ENCODE measurements at regions not wholly inside any gene's neighbourhood (a gene's known extent, or its start where the extent isn't known, plus 50 kb on each side); places are given as distances from the start of the nearest gene placed in this dataset.

- Histone ChIP-seq H3K79me2 (ENCODE audit: control insufficient read depth, insufficient read depth, low read length) (no peaks in the 10 kb centered on the region), H2AFZ (ENCODE audit: control insufficient read depth, low read length) (no peak overlapping the region), H3K4me1 (ENCODE audit: control insufficient read depth, extremely low read depth, insufficient read depth, low read length) (no peaks in the 10 kb centered on the region), H3K27ac (ENCODE audit: control insufficient read depth, insufficient read depth, low read length) (no peak overlapping the region), H3K4me2 (ENCODE audit: control insufficient read depth, extremely low read depth, insufficient read depth, low read depth, low read length) (no peak overlapping the region), H3K27me3 (ENCODE audit: control insufficient read depth, extremely low read depth, insufficient read depth, low read length) (no peaks in the 10 kb centered on the region), H4K20me1 (ENCODE audit: control insufficient read depth, extremely low read depth, insufficient read depth, low read length) (no peaks in the 10 kb centered on the region), H3K9me3 (ENCODE audit: control insufficient read depth, low read depth, low read length) (no peaks in the 10 kb centered on the region), H3K9me1 (ENCODE audit: control insufficient read depth, extremely low read depth, insufficient read depth, low read length) (no peaks in the 10 kb centered on the region), H3K36me3 (ENCODE audit: control insufficient read depth in 2 of 2, extremely low read depth in 1 of 2, insufficient read depth in 2 of 2, low read length in 2 of 2) (no peaks in the 10 kb centered on the region), H3K4me3 (ENCODE audit: control insufficient read depth in 2 of 3, extremely low read depth in 1 of 3, insufficient read depth in 2 of 3, low read depth in 1 of 3, low read length in 3 of 3) (no peak overlapping the region), H3K9ac (ENCODE audit: control insufficient read depth, extremely low read depth, insufficient read depth, low read length) (no peak overlapping the region)
- no peak for TF ChIP-seq CTCF (optimal IDR thresholded peaks at IDR 0.05 in 1 of 3, IDR thresholded peaks at IDR 0.05 in 1 of 3, conservative IDR thresholded peaks at IDR 0.05 in 1 of 3; ENCODE audit: extremely low read depth in 1 of 3, insufficient read depth in 2 of 3, low read length in 3 of 3)
- TF ChIP-seq EZH2 (IDR thresholded peaks at IDR 0.05; ENCODE audit: low read length) = no peak
- DNase-seq (ENCODE audit: low read depth, low spot score) = no peak
- dilution Hi-C loops (cut with MboI; ENCODE audit: extremely low pct_ligation_motif_present, low sequenced_read_pairs) = no loop called here
- FAIRE-seq = no peak
Observed at GRCh38 chr4:171727185-171727584, 86.0 kb upstream of the GALNTL6 start.

- Histone ChIP-seq H3K9ac (ENCODE audit: control insufficient read depth, extremely low read depth, insufficient read depth, low read length) (no peak overlapping the region), H3K9me3 (ENCODE audit: control insufficient read depth, low read depth, low read length) (no peaks in the 10 kb centered on the region), H3K4me1 (ENCODE audit: control insufficient read depth, extremely low read depth, insufficient read depth, low read length) (no peaks in the 10 kb centered on the region), H3K27ac (ENCODE audit: control insufficient read depth, insufficient read depth, low read length) (no peak overlapping the region), H2AFZ (ENCODE audit: control insufficient read depth, low read length) (no peak overlapping the region), H3K79me2 (ENCODE audit: control insufficient read depth, insufficient read depth, low read length) (no peaks in the 10 kb centered on the region), H3K4me2 (ENCODE audit: control insufficient read depth, extremely low read depth, insufficient read depth, low read depth, low read length) (no peak overlapping the region), H3K27me3 (ENCODE audit: control insufficient read depth, extremely low read depth, insufficient read depth, low read length) (no peaks in the 10 kb centered on the region), H4K20me1 (ENCODE audit: control insufficient read depth, extremely low read depth, insufficient read depth, low read length) (no peaks in the 10 kb centered on the region), H3K9me1 (ENCODE audit: control insufficient read depth, extremely low read depth, insufficient read depth, low read length) (no peaks in the 10 kb centered on the region), H3K4me3 (ENCODE audit: control insufficient read depth in 2 of 3, extremely low read depth in 1 of 3, insufficient read depth in 2 of 3, low read depth in 1 of 3, low read length in 3 of 3) (no peak overlapping the region), H3K36me3 (ENCODE audit: control insufficient read depth in 2 of 2, extremely low read depth in 1 of 2, insufficient read depth in 2 of 2, low read length in 2 of 2) (no peaks in the 10 kb centered on the region)
- FAIRE-seq = no peak
- DNase-seq (ENCODE audit: low read depth, low spot score) = no peak
- dilution Hi-C loops (cut with MboI; ENCODE audit: extremely low pct_ligation_motif_present, low sequenced_read_pairs) = no loop called here
- TF ChIP-seq EZH2 (IDR thresholded peaks at IDR 0.05; ENCODE audit: low read length) (no peak), CTCF (optimal IDR thresholded peaks at IDR 0.05 in 1 of 3, IDR thresholded peaks at IDR 0.05 in 1 of 3, conservative IDR thresholded peaks at IDR 0.05 in 1 of 3; ENCODE audit: extremely low read depth in 1 of 3, insufficient read depth in 2 of 3, low read length in 3 of 3) (no peak)
Observed at GRCh38 chr4:171721937-171722336, 91.3 kb upstream of the GALNTL6 start.
